HG03575 (cell line): ENCODE measurements at regions not wholly inside any gene's neighbourhood (a gene's known extent, or its start where the extent isn't known, plus 50 kb on each side); places are given as distances from the start of the nearest gene placed in this dataset.

Experiments used
- ATAC-seq: cut with Tn5 transposase; IDR thresholded peaks from one replicate; pipeline ENCODE4 v1.9.1; 2021; ENCODE audit not compliant: unreplicated experiment, insufficient number of reproducible peaks, low FRiP score; ENCODE audit errors: extremely low read depth

DNA sequence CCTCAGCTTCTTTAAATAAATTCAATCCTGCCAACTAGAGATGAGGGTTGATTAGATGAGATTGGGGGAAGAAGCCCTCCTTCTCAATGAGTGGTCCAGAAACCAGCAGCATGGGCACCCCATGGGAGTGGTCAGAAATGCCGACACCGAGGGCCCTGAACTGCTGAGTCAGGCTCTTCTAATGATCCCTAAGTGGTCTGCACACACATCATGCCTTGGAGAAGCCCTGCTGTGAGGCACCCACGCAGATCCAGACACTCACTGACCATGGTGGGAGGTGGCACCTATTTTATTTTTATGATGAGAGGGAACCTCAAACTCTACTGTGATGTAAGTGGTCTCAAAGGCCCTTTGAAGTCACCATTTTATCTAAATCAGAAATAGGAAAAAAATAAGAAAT is 72.3 kb upstream of the BOD1 start:
- ATAC-seq: no peak

GRCh38 chr5:173689171-173689736 is 72.8 kb upstream of the BOD1 start:
- no peak for ATAC-seq

GRCh38 chr5:173689737-173690360 is 73.4 kb upstream of the BOD1 start:
- no peak for ATAC-seq

GRCh38 chr5:173691931-173692330 is 75.5 kb upstream of the BOD1 start:
- no peak for ATAC-seq

- ATAC-seq: no peak
Observed at GRCh38 chr5:173693670-173694069, 77.2 kb upstream of the BOD1 start.

DNA sequence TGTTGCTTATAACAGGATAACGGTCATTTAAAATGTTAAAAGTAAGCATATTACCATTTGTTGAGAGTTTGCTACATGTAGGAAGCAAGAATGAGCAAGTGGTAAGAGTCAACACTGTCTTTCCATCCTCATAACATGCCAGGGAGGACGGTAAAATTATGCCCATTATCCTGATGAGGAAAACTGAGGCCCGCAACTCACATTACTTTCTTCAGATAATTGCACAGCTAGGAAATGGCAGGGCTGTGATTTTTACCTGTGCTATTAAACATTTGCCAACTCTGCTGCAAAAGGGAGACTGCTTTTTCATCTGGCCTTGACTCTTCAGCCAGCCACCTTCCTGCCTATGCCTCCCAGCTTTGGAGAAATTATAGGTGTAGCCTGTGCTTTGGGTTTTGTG is 79.8 kb upstream of the BOD1 start:
- no peak for ATAC-seq

DNA sequence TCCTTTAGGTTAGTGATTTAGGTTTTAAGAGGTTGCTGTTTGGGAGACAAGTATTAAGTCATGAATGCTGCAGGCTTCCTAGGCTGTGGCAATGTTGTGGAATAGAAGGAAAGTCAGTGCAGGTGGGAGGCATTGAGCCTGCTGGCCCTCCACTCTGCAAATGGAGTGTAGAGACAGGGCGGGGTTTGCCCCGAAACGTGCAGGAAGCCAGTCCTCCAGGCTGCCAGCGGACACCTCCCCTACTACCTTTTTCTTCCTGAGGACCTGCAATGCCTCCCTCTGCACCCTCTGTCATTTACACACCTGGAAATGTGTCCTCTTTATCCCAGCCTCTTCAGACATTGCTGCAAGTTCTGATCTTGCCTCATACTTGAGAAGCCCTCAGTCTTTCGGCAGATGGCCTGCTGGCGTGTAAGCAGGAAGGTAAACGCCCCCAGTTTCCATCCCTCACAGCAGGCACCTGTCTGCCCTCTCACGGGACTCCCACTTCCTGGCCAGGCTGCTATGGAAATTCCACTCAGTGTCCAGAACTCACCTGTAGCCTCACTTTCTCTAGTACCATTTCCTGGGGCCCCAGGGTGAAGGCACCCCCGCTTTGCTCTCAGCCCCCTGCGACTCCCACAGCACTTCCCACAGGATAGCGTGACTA is 81.6 kb upstream of the BOD1 start:
- ATAC-seq: no peak

- ATAC-seq: no peak
Observed at GRCh38 chr5:173699966-173700365, 83.5 kb upstream of the BOD1 start.

DNA sequence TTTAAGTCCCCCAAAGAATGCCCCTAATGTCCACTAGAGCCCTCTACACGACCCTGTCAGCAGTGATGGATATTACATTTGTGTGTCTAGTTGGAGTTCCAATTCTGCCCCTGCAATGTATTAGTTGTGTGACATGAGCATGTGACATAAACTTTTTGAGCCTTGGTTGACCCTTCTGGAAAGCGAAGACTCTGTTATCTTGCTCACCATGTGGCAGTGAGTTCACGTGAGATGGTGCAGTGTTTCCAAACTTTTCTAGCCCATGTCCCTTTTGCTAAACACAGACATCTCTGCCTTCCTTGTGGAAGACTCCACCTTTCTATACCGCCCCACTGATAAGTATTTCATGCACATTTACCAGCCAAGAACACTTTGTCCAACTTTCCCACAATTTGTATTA is 87.0 kb upstream of the BOD1 start:
- no peak for ATAC-seq

DNA sequence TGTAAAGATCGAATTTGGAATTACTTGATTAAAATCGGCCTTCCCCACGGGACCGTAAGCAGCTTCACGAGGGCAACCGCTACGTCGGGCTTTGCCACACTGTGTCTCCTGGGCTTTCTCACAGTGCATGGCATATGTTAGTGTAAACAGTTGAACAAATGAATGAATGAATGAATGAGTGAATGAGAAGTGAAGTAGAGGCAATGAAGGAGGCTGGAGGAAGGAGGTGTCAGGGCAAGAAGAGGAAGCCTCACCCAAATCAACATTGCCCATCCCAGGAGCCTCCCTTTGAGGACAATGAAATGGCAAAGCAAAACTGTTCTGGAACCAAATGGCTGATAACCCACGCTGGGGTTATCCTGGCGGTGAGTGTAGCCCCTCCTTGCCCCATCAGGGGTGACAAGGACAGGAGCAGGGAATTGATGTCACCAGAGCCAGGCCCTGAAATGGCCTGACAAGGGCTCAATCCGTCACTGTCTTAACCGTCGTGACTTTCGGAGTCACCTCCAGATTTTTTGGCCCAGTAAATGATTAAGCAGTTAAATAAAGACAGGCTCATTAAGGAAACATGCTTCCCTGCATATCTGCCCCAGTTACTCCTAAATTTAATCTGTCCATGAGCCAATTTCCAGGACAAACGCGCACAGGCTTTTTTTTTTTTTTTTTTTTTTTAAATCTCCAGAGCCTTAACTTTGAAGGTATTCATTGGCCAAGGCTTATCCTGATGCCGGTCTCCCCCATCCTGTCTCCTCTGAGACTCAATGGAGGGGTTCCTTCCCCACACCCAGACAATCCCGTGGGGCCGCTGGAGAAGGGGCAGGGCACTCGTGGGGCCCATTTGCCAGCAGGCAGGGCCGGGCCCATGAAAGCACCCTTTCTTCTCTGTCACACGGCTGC is 88.4 kb upstream of the BOD1 start:
- ATAC-seq: no peak

DNA sequence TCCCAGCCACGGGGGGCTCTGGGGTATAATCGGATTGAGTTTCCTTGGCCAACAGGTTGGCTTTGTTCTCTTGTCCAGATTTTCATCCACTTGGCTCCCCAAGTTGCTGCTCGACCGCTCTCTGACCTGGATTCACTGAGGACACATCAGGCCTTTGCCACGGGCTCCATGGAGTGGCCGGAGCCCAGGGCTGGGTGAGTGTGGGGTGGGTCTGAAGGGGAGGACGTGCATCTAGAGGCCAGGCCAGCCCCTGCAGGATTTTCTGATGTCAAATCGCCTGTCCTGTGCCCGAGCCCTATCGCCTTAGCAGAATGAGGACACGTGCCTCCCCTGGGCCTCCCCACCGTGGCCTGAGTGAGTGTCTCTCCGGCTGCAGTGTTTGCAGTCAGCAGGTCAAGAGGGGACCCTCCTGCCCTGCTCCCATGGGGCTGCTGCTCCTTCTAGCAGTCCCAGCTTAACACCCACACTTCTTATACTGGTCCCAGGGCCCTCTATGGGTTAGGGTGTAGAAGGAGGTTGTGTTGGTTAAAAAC is 89.1 kb upstream of the BOD1 start:
- ATAC-seq: no peak

DNA sequence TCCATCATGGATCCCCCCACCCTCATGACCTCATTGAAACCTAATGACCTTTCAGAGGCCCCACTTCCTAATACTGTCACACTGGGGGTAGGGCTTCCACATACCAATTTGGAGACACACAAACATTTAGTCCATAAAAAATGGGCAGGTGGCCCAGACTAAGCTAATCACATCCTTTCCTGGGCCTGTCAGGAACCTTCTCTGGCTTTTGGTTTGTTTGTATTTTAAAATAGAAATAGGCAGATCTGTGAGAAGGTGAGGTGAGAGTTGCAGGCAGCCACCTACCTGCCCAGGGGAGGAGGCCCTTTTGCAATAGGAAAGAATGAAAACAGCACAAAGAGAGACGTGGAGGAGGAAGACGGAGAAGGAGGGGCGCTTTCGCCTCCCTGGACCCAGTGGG is 90.2 kb upstream of the BOD1 start:
- ATAC-seq: no peak

- ATAC-seq: no peak
Observed at GRCh38 chr5:173707392-173707791, 90.9 kb upstream of the BOD1 start.

DNA sequence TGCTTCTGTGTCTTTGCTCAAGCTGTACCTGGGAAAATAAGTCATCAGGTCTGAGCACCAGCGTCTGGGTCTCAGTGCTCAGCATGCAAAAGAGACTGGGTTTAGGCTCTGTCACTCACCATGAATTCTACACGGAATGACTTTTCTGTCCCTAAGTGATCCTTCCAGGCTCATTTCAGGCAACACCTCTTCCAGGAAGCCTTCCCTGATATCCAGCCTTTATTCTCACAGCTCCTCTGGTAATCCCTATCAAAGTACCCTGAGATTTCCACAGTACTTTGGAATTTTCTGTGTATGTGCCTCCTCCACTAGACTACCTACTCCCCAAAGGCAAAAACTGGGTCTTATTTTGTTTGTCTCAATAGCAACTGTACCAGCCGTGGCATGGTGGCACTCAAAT is 92.7 kb upstream of the BOD1 start:
- ATAC-seq: no peak

DNA sequence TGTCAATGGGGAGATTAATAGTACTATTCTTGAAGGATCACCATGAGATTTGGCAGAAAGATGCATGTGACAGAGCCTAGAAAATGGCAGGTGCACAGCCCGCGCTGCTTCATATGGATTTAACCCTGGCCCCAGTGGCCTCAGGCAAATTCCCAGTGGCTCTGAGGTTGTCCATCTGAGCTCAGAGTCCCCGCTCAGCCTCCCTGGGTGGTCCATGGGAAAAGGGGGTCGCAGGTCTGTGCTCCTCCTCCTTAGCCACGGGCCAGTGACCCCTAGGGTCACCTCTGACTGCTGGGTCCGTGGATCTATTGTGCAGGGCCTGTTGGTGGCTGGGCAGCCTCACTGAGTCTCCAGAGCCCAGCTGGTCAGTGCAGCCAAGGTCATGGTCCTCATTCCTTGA is 93.3 kb upstream of the BOD1 start:
- ATAC-seq: no peak

DNA sequence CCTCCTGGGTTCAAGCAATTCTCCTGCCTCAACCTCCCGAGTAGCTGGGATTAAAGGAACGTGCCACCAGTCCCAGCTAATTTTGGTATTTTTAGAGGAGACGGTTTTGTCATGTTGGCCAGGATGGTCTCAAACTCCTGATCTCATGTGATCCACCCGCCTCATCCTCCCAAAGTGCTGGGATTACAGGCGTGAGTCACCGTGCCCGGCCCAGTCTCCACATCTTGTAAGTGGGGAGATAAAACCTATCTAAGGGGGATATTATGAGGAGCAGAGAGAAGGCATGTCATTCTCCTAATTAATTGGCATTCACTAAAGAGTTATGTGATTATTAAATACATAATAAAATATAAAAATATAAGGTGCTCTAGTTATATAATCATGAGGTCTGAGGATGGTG is 94.1 kb upstream of the BOD1 start:
- ATAC-seq: no peak

DNA sequence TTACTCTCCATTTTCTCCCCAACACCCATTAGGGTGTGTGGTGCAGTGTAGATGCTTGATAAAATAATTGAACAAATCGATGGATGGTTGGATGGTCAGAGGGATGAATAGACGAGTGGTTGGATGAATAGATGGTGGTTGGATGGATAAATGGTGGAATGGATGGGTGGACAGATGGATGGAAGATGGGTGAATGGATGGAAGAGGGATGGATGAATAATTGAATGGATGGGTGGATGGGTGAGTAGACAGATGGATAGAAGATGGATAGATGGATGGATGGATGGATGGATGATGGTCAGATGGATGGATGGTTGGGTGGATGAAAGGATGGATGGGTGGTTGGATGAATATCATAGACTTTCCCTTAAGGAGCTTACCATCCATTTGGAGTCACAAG is 95.0 kb upstream of the BOD1 start:
- ATAC-seq: no peak

DNA sequence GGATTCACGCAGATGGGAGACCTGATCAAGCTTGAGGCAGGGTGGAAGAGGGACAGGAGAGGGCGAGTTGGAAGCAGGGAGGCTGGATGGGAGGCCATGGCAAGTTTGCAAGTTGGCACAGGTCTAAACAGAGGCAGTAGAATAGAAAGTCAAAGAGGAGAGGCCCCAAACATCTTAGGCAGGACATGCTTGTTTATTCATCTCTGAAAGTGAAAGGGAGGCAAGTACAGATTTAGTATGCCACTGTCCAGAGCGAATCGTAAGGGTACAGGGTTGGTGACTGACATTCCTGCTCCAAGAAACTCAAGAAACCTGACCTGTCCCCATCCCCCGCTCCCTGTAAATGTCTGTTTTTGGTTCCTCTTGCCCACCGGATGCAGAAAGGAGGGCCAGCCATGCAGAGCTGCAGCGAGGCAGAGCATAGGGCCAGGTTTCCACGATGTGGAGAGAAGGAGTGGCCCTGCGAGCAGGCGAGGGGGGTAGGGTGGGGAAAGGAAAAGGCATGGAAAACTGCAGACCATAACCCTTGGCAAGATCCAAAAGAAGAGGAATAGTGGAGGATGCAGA is 96.2 kb upstream of the BOD1 start:
- ATAC-seq: no peak
